Activated T-cell treated with anti-CD3 and anti-CD28 coated beads, Interleukin-2, amount 50 U/mL, for 1 hour (primary cell): ENCODE measurements at regions not wholly inside any gene's neighbourhood (a gene's known extent, or its start where the extent isn't known, plus 50 kb on each side); places are given as distances from the start of the nearest gene placed in this dataset.
A peak's percentile ranks its signal among the peaks of the same experiment; 100 is the strongest.
"Not testable (repeated sequence)": the region's sequence is repeated elsewhere in the genome, so short reads cannot be mapped to it uniquely, and the experiment has no call there.

Source experiments
- DNase-seq: peaks from one replicate; pipeline ENCODE4 v3.0.0-alpha.2; 2020

DNA sequence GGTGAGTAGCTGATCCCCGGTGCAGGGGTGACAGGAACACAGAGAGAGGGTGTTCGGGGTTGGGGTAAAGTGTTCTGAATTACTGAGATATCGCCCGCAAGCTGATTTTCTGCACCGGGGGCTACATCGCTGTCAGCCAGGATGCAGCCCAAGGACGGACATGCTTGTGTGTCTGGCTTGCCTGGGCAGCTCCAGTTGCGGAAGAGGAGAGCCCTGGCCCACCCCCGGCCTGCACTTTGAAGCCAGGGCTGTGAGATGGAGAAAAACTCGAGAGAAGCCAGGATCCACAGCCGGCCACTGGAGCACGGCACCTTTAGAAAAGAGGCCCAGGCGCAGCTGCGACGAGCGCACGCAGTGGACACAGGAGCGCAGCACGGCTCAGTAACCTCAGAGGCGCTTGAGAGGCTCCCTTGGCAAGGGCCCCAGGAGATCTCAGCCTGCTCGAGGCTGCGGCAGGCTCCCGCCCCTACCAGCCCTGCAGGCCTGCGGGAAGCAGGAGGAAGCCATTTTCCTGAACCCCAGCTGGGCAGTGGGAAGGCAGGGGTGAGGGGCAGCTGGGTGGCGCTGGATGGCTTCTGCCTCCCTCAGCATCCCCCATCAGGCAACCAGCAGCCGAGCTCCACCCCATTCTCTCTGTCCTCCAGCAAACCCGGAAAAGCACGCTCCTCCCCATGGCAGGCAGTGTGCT lies 59.2 kb downstream of the C9orf50 start:
- DNase-seq, result no peak

DNA sequence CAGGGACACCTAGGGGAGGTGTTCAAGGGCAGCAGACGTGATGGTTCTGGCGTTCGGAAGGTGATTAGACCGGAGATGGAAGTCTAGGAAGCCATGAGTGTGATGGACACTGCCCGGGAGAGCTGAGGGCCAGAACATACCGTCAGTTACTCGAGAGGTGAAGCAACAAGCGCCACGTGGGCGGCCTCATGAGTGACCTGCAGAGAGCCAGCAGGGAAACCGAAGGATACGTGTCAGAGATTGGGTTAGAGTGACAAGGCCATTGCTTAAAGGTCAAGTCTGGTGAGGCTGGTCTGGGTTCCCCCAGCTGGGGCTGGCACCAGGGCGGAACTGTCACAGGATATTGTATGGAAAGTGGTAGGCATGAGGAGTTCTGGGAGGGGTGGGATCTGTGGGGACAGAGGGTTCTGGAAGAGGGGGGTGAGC lies 60.0 kb downstream of the C9orf50 start:
- no peak for DNase-seq

DNA sequence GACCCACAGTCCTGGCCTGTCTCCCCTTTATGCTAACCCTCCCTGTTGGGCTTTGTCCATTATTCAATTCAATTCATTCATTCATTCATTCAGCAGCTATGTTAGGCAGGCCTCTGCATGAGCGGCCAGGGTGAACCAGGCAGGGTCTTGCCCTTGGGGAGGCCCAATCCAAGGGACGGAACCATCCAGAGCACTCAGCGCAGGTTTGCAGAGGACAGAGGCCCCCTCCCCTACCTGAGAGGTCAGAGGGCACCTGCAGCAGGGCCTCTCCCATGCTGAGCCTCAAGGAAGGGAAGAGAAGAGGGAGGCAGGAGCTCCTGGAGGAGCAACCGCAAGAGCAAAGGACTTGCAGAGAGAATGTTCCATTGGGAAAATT lies 61.4 kb downstream of the C9orf50 start:
- no peak for DNase-seq

DNA sequence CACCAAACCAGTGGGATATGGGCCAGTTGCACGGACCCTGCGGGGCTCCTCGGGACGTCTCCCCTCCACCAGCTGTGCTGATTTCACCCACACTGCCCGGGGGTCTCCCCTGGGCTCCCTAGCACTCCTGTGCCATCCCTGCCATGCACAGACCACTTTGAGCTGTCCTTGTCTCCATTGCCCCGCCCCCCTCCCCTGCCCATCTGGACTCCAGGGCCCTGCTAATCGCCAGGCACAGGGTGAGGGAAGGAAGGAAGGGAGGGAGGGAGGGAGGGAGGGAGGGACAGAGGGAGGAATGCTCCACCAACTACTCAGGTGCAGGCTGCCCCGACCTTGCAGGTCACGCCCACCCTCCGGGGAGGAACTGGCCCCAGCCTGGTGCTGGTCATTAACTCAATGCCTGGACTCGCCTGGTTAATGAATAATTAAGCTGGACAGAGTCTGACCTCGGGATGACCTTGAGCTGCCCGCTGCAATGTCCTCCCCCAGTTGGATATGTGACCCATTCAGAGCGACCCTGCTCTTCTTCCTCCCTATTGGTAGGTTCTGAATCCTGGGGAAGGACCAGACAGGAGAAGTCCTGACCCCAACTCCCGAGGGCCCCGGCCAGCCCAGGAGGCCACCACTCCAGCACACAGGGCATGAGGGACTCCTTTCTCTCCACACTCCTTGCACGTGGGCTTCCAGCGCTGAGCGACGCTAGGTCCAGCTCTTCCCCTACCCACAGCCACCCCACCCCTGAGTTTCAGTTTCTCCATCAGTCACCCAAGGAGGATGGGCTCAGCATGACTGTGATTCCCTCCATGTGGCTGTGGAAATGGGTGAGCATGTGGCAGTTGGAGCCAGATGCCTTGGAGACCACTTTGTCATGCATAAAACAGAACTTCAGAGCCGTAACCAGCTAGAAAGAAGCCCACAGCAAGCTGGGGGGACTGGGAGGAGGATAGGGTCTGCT lies 62.1 kb downstream of the C9orf50 start:
- no peak for DNase-seq

DNA sequence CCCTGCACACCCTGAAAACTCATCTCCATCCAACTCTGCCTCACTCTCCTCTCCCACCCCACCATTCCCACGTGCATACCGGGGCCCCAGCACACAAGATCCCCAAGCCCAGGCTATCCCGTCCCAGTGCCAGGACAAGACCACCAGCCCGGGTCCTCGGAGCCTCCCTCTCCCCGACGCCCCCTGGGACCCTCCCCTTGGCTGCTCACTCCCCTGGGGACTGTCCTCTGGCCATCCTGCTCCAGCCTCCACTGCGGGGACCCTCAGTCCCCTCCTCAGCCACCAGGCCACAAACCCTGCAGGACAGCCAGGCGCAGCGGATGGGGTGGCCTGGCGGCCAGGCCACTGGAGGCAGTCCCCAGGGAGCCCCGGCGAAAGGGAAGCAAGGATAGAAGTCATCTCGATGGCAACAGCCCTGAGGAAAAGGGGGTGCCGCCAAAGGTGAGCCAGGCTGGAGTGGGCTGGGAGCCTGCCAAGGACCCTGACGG lies 62.8 kb downstream of the C9orf50 start:
- no peak for DNase-seq

DNA sequence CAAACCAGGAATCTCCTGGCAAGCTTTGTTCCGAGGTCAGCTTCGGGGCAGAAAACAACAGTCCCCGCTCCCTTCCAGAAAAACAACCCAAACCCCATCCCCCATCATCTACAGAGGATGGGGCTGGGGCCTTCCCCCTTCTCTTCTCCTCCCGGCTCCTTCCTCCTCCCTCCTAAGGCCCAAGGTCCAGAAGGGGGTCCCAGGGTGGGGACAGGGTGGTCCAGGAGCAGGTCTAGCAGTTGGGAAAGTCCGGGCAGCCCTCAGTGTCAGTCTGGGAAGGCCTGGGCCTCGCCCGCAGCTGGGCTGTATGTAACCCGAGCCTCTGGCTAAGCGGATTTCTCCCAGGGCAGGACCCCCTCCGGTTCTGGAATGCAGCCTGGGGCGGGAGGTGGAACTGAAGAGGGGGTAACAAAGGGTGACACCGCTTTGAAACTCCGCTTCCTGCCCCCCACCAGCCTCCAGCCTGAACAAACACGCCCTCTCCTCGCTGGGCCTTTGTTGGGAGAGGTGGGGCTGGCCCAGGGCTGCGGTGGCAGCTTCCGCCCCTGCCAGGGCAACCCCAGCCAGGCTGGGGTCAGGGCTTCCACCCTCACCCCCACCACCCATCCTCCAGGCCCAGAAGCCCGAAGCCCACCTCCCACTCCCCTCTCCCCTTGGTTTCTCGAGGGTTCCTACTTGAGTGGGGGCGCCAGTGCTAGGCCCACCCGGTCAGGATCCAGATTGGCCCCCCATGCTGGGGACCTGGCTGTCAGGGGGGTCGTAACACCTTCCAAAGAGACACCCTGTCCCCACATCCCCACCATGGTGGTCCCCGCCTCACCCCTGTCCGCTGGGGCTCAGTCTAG lies 63.5 kb downstream of the C9orf50 start:
- no peak for DNase-seq

DNA sequence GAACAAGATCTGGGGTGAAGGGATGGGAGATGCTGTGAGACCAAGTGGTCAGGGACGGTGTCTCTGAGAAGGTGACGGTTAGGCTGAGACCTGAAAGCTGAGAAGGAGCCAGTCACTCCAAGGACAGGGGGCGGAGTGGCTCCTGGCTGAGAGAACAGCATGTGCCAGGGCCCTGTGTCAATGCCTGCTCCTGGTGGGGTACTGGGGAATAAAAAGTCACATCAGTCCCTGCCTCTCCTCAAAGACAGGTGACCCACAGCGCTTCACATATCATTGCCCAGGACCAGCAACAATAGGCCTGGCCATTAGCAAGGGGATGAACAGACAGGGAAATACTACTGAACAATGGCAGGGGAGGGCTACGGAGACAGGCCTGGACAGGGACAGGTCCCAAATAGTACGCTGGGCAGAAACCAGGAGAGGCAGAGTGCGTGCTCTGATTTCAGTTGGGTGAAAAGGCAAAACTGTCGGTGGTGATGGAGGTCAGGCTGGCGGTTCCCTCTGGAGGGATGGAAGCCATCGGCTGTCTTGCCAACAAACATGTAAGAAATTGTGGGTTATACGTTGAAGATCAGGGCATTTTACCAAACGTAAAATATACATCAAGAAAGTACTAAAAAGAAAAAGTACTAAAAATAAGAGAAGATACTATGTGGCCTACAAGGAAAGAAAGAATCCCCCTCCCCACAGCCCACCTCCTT lies 64.3 kb downstream of the C9orf50 start:
- no peak for DNase-seq

DNA sequence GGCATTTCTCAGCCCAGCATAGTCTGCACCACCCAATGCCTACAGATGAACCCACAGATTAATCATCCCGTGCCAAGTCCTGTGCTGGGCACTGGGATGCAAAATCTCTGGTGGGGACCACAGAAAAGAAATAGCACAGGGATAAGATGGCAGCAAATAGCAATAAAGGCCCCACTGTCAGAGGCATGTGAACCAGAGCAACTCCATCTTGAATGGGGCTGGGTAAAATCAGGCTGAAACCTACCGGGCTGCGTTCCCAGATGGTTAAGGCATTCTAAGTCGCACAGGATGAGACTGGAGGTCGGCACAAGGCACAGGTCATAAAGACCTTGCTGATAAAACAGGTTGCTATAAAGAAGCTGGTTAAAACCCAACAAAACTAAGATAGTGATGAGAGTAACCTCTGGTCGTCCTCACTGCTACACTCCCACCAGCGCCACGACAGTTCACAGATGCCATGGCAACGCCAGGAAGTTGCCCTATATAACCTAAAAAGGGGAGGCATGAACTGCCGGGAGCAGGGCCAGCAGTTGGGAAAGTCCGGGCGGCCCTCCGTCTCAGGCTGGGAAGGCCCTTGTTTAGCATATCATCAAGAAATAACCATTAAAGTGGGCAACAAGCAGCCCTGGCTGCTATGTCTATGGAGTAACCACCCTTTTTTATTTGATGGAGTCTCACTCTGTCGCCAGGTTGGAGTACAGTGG lies 65.2 kb downstream of the C9orf50 start:
- no peak for DNase-seq

DNA sequence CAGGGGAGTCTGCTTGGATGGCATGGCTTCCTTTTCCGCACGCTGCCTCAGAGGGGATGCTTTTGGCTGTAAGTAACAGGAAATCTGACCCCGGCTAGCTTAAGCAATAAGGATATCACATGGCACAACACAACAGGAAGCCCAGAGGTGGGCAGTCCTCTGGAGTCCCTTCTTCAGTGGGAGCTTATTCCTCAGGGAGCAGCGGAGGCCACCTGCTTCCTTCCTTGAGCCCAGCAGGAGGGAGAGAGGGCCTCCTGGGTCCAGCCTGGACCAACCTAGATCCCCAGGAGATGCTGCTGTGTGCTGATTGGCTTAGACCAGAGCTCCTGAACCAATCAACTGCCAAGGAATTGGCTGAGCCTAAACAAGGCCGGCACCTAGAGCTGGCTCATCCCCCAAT lies 66.3 kb downstream of the C9orf50 start:
- no peak for DNase-seq

DNA sequence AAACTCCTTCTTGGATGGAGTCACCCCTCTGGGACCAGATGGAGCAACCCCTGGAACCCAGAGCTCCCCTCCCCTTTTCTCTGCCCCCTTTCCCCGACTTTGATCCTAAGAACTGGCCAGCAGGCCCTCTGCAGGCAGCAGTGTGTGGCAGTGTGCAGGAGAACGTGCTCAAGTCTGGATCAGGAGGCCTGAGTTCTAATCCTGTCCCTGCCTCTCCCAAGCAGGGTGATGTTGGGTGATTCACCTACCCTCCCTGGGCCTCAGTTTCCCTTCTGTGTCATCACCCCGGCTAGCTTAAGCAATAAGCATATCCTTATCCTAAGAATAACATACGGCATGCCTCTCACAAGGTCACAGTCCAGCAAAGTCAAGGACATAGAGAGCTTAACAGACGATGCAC lies 67.6 kb downstream of the C9orf50 start:
- DNase-seq, result no peak

DNA sequence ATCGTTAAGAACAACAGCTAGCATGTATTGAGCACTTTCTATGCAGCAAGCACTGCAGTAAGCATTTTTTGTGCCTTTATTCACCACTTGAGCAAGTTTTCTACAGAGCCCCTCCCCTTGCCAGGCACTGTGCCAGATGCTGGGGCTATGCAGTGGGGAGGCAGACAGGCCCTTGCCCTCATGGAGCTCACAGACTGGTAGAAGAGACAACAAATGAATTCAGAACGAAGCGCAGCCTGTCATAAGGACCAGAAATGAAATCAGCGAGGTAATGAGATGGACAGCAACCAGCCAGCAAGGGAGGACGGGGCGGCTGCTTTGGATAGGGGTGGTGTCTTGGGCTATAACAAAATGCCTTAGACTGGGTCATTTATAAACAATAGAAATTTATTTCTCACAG lies 68.8 kb downstream of the C9orf50 start:
- DNase-seq, result no peak

DNA sequence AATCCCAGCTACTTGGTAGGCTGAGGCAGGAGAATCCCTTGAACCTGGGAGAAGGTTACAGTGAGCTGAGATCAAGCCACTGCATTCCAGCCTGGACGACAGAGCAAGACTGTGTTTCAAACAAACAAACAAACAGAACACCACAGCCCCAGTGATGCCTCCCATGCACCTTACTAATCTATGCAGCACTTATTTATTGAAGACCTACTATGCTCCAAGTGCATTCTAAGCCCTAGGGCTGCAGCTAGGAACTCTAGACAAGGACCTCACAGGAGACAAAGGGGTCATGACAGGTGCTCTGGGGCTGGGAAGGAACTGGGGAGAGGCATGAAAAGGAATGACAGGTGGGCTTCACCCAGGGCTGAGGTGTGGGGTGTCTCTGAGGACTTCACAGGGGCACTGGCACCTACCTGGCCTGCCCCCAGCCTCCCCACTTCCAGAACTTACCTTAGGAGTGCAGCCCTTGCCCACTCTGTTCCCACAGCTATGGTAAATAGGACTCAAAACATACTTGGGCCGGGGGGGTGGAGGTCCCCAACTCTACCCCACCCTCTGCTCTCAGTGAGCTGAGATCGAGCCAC lies 69.4 kb downstream of the C9orf50 start:
- DNase-seq, result no peak

DNA sequence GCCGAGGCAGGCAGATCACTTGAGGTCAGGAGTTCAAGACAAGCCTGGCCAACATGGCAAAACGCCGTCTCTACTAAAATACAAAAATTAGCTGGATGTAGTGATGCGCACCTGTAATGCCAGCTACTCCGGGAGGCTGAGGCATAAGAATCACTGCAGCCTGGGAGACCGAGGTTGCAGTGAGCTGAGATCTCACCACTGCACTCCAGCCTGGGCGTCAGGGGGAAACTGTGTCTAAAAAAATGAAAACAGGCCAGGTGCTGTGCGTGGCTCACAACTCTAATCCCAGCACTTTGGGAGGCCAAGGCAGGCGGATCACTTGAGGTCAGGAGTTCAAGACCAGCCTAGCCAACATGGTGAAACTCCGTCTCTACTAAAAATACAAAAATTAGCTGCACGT lies 69.9 kb downstream of the C9orf50 start:
- not testable (repeated sequence) for DNase-seq

DNA sequence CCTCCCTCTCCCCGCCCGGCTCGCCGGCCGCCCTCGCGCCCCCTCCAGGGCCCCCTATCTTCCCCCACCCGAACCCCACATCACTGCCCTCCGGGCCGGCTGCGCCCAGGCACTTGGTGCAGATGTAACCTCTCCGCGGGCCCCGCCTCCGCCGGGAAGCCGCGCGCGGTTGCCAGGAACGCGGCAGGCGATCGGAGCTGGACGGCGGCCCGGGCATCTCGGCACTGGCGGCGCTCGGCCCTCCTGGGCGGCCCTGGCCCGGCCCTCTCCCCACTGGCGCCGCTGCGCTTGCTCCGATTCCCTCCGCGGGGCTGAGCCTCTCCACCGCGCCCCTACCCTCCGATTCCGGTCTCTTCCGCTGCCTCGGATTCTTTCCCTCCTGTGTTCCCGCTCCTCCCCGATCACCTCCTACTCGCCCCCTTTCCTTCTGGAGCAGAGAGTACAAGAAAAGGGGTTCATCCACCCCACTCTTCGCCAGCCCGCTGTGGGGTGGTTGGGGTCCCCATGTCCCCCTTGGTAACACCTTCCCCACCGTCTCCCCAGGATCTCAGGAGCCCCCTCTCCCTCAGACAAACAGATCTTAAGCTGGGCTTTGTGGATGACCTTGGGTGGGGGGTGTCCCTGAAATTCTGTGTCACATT lies 70.6 kb downstream of the C9orf50 start:
- DNase-seq, result peak; percentile 42

DNA sequence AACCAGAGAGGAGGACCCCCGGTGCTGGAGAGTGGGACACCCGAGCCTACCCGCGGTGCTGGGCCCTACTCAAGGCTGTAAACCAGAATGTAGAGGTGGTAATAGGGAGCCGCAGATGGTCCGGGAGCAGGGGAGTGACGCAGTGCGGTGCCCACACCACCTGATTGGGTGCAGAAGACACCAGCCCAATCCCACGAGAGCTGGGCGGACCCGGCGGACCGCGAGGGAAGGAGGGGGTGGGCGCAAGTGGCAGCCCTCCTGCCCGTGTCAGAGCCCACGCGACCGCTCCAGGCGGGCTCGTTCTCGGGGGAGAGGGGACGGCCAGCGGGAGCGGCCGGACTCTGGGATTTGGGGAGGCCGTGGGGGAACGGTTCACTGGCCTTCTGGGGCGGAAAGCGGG lies 71.2 kb downstream of the C9orf50 start:
- no peak for DNase-seq

DNA sequence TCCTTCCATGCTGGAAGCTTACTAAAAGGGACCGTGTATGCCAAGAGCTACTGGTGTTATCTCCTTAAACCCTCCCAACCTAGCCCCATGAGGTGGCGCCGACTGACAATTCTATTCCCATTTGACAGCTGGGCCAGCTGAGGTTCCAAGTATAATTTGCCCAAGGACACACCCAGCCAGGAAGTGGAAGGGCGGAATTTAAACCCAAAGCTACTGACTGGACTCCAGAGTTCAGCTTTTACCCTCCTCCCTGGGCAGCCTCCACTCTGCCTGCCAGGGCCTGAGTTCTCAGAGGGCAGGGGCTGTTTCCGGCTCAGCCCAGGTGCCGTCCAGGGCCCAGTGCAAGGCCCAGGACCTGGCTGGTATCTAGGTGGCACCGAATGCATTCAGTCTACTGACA lies 71.8 kb downstream of the C9orf50 start:
- DNase-seq, result no peak

DNA sequence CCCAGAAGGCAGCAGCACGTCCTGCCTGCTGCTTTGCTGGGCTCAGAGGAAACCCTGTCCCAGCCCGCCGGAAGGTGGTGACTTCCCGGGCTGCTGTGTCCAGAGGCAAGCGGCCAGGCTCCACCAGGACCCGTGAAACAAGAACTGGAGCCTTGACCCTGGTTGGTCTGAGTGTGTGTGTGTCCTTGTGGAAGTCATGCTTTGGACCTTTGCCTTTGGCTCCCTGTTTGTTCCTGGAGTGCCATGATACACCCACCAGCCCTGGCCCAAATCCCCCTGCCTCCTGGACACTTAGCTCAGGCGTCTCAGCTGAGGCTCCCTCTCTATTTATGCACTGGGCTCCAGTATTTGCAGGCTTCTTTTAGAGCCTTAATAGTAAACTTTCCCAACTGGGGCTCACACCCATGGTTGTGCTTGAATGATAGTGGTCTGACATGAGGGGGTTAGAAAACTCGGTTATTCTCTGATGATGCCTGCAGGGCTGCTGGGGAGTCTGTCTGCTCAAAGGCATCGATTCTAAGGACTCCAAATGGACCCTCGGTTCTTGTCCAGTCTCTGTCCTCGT lies 72.2 kb downstream of the C9orf50 start:
- no peak for DNase-seq

DNA sequence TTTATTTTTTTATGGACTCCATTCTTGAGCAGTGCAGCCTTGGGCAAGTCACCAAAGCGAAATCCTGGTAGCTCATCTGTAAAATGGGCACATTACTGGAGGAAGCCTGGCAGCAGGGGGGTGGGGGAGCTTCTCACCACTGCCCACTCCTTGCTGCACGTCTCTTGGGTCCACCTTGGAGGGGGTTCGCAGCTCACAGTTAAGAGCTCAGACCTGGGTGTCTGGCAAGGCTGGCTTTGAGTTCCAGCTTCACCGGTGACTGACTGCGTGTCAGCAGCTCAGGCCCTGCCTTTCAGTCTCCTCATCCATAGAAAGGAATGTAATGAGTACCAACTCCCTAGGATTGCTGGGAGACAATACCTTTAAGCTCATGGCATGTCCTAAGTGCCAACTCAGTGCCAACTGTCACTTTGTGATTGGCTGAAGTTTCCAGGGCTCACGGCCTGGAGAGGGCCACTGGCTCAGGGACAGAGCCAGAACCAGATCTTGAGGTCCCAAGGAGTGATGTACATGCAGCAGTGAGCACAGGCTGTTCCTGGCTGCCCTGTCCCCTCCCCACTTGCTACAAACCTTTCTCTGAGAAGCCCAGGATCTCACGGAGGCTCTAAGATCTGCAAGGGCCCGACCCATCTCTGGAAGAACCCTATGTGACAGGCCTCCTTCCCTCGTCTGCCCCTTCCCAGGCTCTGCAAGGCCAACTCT lies 72.9 kb downstream of the C9orf50 start:
- DNase-seq, result no peak

DNA sequence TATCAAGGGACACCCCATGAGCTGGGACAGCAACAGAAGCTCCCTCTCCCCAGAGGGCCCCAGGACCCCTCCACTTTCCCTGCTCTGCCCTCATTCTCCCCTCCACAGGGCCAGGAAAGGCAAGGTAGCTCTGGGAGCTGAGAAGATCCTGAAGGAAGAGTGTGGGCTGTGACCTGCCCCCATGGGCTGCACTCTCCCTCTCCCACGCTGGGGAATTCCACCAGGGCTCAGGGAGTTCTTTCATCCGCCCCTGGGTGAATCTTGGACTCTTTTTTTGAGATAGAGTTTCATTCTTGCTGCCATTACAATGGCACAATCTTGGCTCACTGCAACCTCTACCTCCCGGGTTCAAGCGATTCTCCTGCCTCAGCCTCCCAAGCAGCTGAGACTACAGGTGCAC lies 73.8 kb downstream of the C9orf50 start:
- DNase-seq, result no peak

DNA sequence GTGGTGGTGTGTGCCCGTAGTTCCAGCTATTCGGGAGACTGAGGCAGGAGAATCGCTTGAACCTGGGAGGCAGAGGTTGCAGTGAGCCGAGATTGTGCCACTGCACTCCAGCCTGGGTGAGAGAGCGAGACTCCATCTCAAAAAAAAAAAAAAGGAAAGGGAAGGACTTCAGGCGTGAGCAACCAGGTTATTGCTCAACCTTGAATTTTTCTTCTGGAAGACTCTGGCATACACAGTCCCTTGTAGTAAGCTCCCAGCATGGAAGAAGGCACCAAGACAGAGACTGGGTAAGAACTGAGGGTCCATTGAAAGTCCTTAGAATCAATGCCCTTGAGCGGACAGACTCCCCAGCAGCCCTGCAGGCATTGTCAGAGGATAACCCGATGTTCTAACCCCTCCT lies 75.0 kb downstream of the C9orf50 start:
- DNase-seq, result not testable (repeated sequence)
